ENCODE measurements at regions not wholly inside any gene's neighbourhood (a gene's known extent, or its start where the extent isn't known, plus 50 kb on each side); places are given as distances from the start of the nearest gene placed in this dataset.

- H3K27me3 Mint-ChIP-seq (ENCODE audit: insufficient read depth, unreplicated experiment): no peaks in the 10 kb centered on the region
- TF ChIP-seq, protein P1, sequence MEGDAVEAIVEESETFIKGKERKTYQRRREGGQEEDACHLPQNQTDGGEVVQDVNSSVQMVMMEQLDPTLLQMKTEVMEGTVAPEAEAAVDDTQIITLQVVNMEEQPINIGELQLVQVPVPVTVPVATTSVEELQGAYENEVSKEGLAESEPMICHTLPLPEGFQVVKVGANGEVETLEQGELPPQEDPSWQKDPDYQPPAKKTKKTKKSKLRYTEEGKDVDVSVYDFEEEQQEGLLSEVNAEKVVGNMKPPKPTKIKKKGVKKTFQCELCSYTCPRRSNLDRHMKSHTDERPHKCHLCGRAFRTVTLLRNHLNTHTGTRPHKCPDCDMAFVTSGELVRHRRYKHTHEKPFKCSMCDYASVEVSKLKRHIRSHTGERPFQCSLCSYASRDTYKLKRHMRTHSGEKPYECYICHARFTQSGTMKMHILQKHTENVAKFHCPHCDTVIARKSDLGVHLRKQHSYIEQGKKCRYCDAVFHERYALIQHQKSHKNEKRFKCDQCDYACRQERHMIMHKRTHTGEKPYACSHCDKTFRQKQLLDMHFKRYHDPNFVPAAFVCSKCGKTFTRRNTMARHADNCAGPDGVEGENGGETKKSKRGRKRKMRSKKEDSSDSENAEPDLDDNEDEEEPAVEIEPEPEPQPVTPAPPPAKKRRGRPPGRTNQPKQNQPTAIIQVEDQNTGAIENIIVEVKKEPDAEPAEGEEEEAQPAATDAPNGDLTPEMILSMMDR (IDR thresholded peaks at IDR 0.05; ENCODE audit: insufficient read depth in 1 of 2, low read depth in 1 of 2, low read length in 1 of 2, severe bottlenecking in 1 of 2, unreplicated experiment in 1 of 2): no peak
- Histone ChIP-seq H3K4me1 (no peaks in the 10 kb centered on the region), H3K4me3 (ENCODE audit: low read depth, low read length) (no peak overlapping the region), H3K36me3 (ENCODE audit: control insufficient read depth, insufficient read depth, low read length) (no peaks in the 10 kb centered on the region), H3K9me3 (no peaks in the 10 kb centered on the region), H3K27me3 (replicated peaks; ENCODE audit: control insufficient read depth, insufficient read depth, low read length) (no peaks in the 10 kb centered on the region)
- intact Hi-C loops (cut with micrococcal nuclease; ENCODE audit: unreplicated experiment): no loop called here
- BruUV-seq (replicated peaks): no TSS peak
- no peaks in the 10 kb centered on the region for H3K4me1 Mint-ChIP-seq (ENCODE audit: low read depth, unreplicated experiment)
- POLR2A ChIA-PET: no interaction called here
- H3K4me3 Mint-ChIP-seq (ENCODE audit: unreplicated experiment): no peak overlapping the region
- H3K9me3 Mint-ChIP-seq (ENCODE audit: unreplicated experiment): no peaks in the 10 kb centered on the region
- CTCF ChIA-PET: no interaction called here
- no peak overlapping the region for H3K27ac Mint-ChIP-seq (ENCODE audit: unreplicated experiment)
- H3K36me3 Mint-ChIP-seq (ENCODE audit: insufficient read depth, unreplicated experiment): no peaks in the 10 kb centered on the region
- DNase-seq: no peak
These were observed 291.2 kb downstream of the FBXW7 start for GRCh38 chr4:152244659-152245058.

GRCh38 chr4:152243896-152244595 is 291.8 kb downstream of the FBXW7 start:
- BruUV-seq (replicated peaks): no TSS peak
- intact Hi-C loops (cut with micrococcal nuclease; ENCODE audit: unreplicated experiment): no loop called here
- TF ChIP-seq, protein P1 (IDR thresholded peaks at IDR 0.05; ENCODE audit: insufficient read depth in 1 of 2, low read depth in 1 of 2, low read length in 1 of 2, severe bottlenecking in 1 of 2, unreplicated experiment in 1 of 2): no peak
- no peak overlapping the region for H3K4me3 ChIP-seq (ENCODE audit: low read depth, low read length)
- no peaks in the 10 kb centered on the region for H3K27me3 ChIP-seq (replicated peaks; ENCODE audit: control insufficient read depth, insufficient read depth, low read length)
- POLR2A ChIA-PET: no interaction called here
- no peaks in the 10 kb centered on the region for H3K4me1 Mint-ChIP-seq (ENCODE audit: low read depth, unreplicated experiment)
- no peaks in the 10 kb centered on the region for H3K36me3 Mint-ChIP-seq (ENCODE audit: insufficient read depth, unreplicated experiment)
- no peaks in the 10 kb centered on the region for H3K36me3 ChIP-seq (ENCODE audit: control insufficient read depth, insufficient read depth, low read length)
- no peaks in the 10 kb centered on the region for H3K4me1 ChIP-seq
- CTCF ChIA-PET: no interaction called here
- DNase-seq: no peak
- H3K9me3 ChIP-seq: no peaks in the 10 kb centered on the region
- no peak overlapping the region for H3K4me3 Mint-ChIP-seq (ENCODE audit: unreplicated experiment)
- H3K27ac Mint-ChIP-seq (ENCODE audit: unreplicated experiment): no peak overlapping the region
- no peaks in the 10 kb centered on the region for H3K27me3 Mint-ChIP-seq (ENCODE audit: insufficient read depth, unreplicated experiment)
- H3K9me3 Mint-ChIP-seq (ENCODE audit: unreplicated experiment): no peaks in the 10 kb centered on the region

DNA sequence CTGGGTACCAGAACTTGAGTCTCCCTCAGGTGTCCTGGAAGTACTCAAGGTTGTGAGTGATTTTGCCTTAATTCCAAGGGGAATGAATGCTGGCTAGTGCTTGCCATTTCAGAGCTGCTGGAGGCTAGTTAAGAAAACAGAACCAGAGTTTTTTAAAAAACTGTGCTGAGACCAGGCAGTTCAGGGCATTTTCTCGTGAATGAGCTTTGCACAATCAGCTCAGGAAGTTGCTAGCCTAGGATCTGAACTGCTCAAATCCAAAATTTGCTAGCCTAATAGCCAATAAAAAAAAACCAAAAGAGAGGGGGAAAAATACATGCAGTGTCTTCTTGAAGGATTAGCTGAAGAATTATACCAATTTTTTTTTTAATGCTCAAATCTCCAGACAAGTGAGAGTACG is 292.7 kb downstream of the FBXW7 start:
- Histone ChIP-seq H3K27me3 (replicated peaks; ENCODE audit: control insufficient read depth, insufficient read depth, low read length) (no peaks in the 10 kb centered on the region), H3K4me1 (no peaks in the 10 kb centered on the region), H3K36me3 (ENCODE audit: control insufficient read depth, insufficient read depth, low read length) (no peaks in the 10 kb centered on the region), H3K9me3 (no peaks in the 10 kb centered on the region), H3K4me3 (ENCODE audit: low read depth, low read length) (no peak overlapping the region)
- no peaks in the 10 kb centered on the region for H3K4me1 Mint-ChIP-seq (ENCODE audit: low read depth, unreplicated experiment)
- no peaks in the 10 kb centered on the region for H3K36me3 Mint-ChIP-seq (ENCODE audit: insufficient read depth, unreplicated experiment)
- CTCF ChIA-PET: no interaction called here
- H3K27ac Mint-ChIP-seq (ENCODE audit: unreplicated experiment): no peak overlapping the region
- POLR2A ChIA-PET: no interaction called here
- TF ChIP-seq, protein P1 (IDR thresholded peaks at IDR 0.05; ENCODE audit: insufficient read depth in 1 of 2, low read depth in 1 of 2, low read length in 1 of 2, severe bottlenecking in 1 of 2, unreplicated experiment in 1 of 2): no peak
- H3K4me3 Mint-ChIP-seq (ENCODE audit: unreplicated experiment): no peak overlapping the region
- DNase-seq: no peak
- intact Hi-C loops (cut with micrococcal nuclease; ENCODE audit: unreplicated experiment): no loop called here
- no peaks in the 10 kb centered on the region for H3K9me3 Mint-ChIP-seq (ENCODE audit: unreplicated experiment)
- no peaks in the 10 kb centered on the region for H3K27me3 Mint-ChIP-seq (ENCODE audit: insufficient read depth, unreplicated experiment)
- no TSS peak for BruUV-seq (replicated peaks)

All from Caco-2 (cell line).